GDM1 (cell line): ENCODE measurements at regions not wholly inside any gene's neighbourhood (a gene's known extent, or its start where the extent isn't known, plus 50 kb on each side); places are given as distances from the start of the nearest gene placed in this dataset.
"Not testable (repeated sequence)": the region's sequence is repeated elsewhere in the genome, so short reads cannot be mapped to it uniquely, and the experiment has no call there.

ENCODE experiments used
- DNase-seq: peaks from one replicate; lab custom pipeline; 2025; lab: John Stamatoyannopoulos, UW

GRCh38 chr2:126050991-126051736 lies 604.8 kb upstream of the GYPC start:
- no peak for DNase-seq

- not testable (repeated sequence) for DNase-seq
Measured at GRCh38 chr2:126051737-126052240, 604.2 kb upstream of the GYPC start.

GRCh38 chr2:126059379-126059778 lies 596.6 kb upstream of the GYPC start:
- no peak for DNase-seq

- DNase-seq: no peak
Measured at GRCh38 chr2:126085011-126085795, 570.8 kb upstream of the GYPC start.

- DNase-seq: no peak
Measured at GRCh38 chr2:126100962-126101361, 555.0 kb upstream of the GYPC start.

GRCh38 chr2:126106006-126106405 lies 550.0 kb upstream of the GYPC start:
- DNase-seq: no peak

GRCh38 chr2:126107883-126108282 lies 548.1 kb upstream of the GYPC start:
- DNase-seq: no peak

GRCh38 chr2:126115975-126116374 lies 540.0 kb upstream of the GYPC start:
- no peak for DNase-seq

GRCh38 chr2:126117886-126118285 lies 538.1 kb upstream of the GYPC start:
- DNase-seq: no peak

GRCh38 chr2:126145752-126146151 lies 510.2 kb upstream of the GYPC start:
- DNase-seq: no peak

GRCh38 chr2:126154256-126154785 lies 501.6 kb upstream of the GYPC start:
- DNase-seq: no peak

- DNase-seq: not testable (repeated sequence)
Measured at GRCh38 chr2:126160950-126161349, 495.0 kb upstream of the GYPC start.

GRCh38 chr2:126172631-126173184 lies 483.2 kb upstream of the GYPC start:
- no peak for DNase-seq

- no peak for DNase-seq
Measured at GRCh38 chr2:126175222-126175621, 480.7 kb upstream of the GYPC start.

GRCh38 chr2:126177479-126177878 lies 478.5 kb upstream of the GYPC start:
- no peak for DNase-seq

- DNase-seq: no peak
Measured at GRCh38 chr2:126187668-126188067, 468.3 kb upstream of the GYPC start.

- no peak for DNase-seq
Measured at GRCh38 chr2:126189527-126189926, 466.4 kb upstream of the GYPC start.

GRCh38 chr2:126200538-126200937 lies 455.4 kb upstream of the GYPC start:
- no peak for DNase-seq

GRCh38 chr2:126208266-126208665 lies 447.7 kb upstream of the GYPC start:
- no peak for DNase-seq

- no peak for DNase-seq
Measured at GRCh38 chr2:126212735-126213134, 443.2 kb upstream of the GYPC start.

- DNase-seq: no peak
Measured at GRCh38 chr2:126219081-126219480, 436.9 kb upstream of the GYPC start.

GRCh38 chr2:126220331-126220730 lies 435.6 kb upstream of the GYPC start:
- no peak for DNase-seq

- no peak for DNase-seq
Measured at GRCh38 chr2:126221506-126221905, 434.5 kb upstream of the GYPC start.
